ENCODE measurements at regions not wholly inside any gene's neighbourhood (a gene's known extent, or its start where the extent isn't known, plus 50 kb on each side); places are given as distances from the start of the nearest gene placed in this dataset.
"Not testable (repeated sequence)": the region's sequence is repeated elsewhere in the genome, so short reads cannot be mapped to it uniquely, and the experiment has no call there.

GRCh38 chr21:16215193-16215592, 485.4 kb downstream of the USP25 start:
- Histone ChIP-seq H3K9ac (ENCODE audit: insufficient read length) (no peak overlapping the region), H3K9me3 (ENCODE audit: low read depth, low read length) (no peaks in the 10 kb centered on the region), H3K36me3 (ENCODE audit: insufficient read depth, low read length) (peaks cover 4% of the 10 kb centered on the region), H3K4me3 (no peak overlapping the region), H3K27ac (no peak overlapping the region)
- TF ChIP-seq POLR2AphosphoS5 (IDR thresholded peaks at IDR 0.05; ENCODE audit: borderline replicate concordance, low read depth, low read length) (no peak), FOXP2 (optimal IDR thresholded peaks at IDR 0.05; ENCODE audit: control extremely low read depth, extremely low read length, insufficient read depth) (no peak), EZH2 (IDR thresholded peaks at IDR 0.05) (no peak)
- DNase-seq (ENCODE audit: low read depth, low spot score), result no peak

DNA sequence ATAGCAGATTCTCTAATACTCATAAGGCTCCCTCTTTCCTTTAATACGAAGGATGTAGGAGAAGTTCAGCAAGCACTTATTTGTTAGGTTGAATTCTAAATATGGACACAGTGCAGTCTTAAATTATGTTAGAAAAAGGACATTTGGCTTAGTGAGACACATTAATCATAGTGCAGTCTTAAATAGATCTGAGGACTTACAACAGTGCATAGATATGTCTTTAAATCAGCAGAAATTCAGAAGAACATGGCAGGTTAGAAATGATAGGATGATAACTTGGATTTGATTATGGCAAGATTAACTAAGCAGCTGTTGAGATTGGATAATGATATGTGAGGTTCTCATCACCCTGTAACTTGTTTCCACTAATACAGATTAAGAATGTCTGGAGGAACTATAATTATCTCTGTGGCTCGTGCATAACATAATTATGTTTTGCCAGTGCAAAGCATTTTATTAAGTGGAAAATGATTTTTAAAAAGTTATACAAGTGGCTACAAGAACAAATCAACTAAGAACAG, 485.9 kb downstream of the USP25 start:
- H3K9me3 ChIP-seq (ENCODE audit: low read depth, low read length), result no peaks in the 10 kb centered on the region
- TF ChIP-seq FOXP2 (optimal IDR thresholded peaks at IDR 0.05; ENCODE audit: control extremely low read depth, extremely low read length, insufficient read depth) (no peak), POLR2AphosphoS5 (IDR thresholded peaks at IDR 0.05; ENCODE audit: borderline replicate concordance, low read depth, low read length) (no peak), EZH2 (IDR thresholded peaks at IDR 0.05) (no peak)

DNA sequence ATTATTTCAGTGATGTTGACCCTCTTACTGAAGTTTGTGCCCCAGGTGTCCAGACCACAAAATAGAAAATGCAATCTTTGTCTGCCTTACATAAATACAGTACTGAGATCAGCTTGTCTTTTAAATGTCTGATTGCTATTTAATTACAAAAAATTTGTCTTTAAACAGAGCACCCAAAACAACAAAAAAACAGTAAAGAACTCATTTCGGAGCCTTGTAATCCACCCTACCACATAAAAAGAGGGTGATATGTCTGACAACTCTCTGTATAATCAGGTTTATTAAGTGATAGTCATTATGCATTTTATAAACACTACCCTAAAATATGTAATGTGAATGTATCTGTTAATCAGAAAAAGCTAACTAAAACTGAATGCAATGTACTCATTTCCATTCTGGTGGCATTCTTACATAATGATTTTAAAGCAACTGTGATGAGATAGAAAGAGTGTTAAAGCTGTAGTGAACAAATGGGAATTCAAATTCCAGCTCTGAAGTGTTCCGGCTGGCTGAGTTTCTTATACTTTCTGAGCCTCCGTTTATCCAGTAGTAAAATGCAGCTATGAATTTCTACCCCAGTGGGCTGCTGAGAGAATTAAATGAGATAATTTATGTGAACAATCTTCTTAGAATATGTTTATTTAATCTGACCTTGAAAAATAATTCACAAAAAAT, 486.6 kb downstream of the USP25 start:
- Histone ChIP-seq H3K36me3 (ENCODE audit: insufficient read depth, low read length) (peaks cover 7% of the 10 kb centered on the region), H3K9me3 (ENCODE audit: low read depth, low read length) (no peaks in the 10 kb centered on the region), H3K9ac (ENCODE audit: insufficient read length) (no peak overlapping the region), H3K27ac (no peak overlapping the region), H3K4me3 (no peak overlapping the region)
- no peak for DNase-seq (ENCODE audit: low read depth, low spot score)
- TF ChIP-seq EZH2 (IDR thresholded peaks at IDR 0.05) (no peak), POLR2AphosphoS5 (IDR thresholded peaks at IDR 0.05; ENCODE audit: borderline replicate concordance, low read depth, low read length) (no peak), FOXP2 (optimal IDR thresholded peaks at IDR 0.05; ENCODE audit: control extremely low read depth, extremely low read length, insufficient read depth) (no peak)

More for the DNA sequence above, 485.9 kb downstream of the USP25 start:
- no peak overlapping the region for H3K9ac ChIP-seq (ENCODE audit: insufficient read length)
- H3K36me3 ChIP-seq (ENCODE audit: insufficient read depth, low read length), result peaks cover 7% of the 10 kb centered on the region
- DNase-seq (ENCODE audit: low read depth, low spot score), result no peak
- no peak overlapping the region for H3K27ac ChIP-seq
- no peak overlapping the region for H3K4me3 ChIP-seq

DNA sequence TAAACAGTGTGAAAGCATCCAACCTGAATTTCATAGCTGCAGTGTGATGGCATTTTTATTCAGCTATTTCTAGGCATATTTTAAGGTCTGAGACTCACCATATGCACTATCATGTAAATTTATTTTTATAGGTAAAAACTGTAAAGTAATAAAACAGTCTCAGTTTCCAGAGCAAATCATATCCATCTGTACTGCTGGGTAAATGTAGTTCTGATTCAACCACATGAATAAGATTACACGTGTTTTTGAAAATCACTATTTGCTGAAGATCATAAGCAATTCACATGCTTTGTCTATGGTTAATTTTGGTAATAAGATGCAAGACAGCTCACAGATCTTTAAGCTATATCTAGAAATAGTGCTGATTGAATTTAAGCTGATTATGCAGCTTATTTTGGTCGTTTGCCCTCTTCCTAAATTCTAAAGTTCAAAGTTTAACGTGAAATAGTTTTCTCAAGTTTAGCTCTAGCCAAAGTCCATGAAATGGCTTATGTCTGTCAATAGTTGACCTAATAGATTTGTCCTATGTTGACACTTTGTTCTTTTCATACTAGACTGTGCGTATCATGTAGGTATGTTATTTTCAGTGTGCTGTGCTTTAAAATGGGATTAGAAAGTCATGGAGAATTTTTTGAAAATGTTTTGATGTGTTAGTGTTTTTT, 489.0 kb downstream of the USP25 start:
- H3K9ac ChIP-seq (ENCODE audit: insufficient read length), result no peak overlapping the region
- H3K27ac ChIP-seq, result no peak overlapping the region
- peaks cover 11% of the 10 kb centered on the region for H3K36me3 ChIP-seq (ENCODE audit: insufficient read depth, low read length)
- DNase-seq (ENCODE audit: low read depth, low spot score), result no peak
- TF ChIP-seq POLR2AphosphoS5 (IDR thresholded peaks at IDR 0.05; ENCODE audit: borderline replicate concordance, low read depth, low read length) (no peak), EZH2 (IDR thresholded peaks at IDR 0.05) (no peak), FOXP2 (optimal IDR thresholded peaks at IDR 0.05; ENCODE audit: control extremely low read depth, extremely low read length, insufficient read depth) (no peak)
- H3K4me3 ChIP-seq, result no peak overlapping the region
- H3K9me3 ChIP-seq (ENCODE audit: low read depth, low read length), result no peaks in the 10 kb centered on the region

- H3K4me3 ChIP-seq; H3K9ac ChIP-seq (ENCODE audit: insufficient read length); H3K9me3 ChIP-seq (ENCODE audit: low read depth, low read length); DNase-seq (ENCODE audit: low read depth, low spot score); H3K27ac ChIP-seq; H3K36me3 ChIP-seq (ENCODE audit: insufficient read depth, low read length): not testable (repeated sequence)
Measured at GRCh38 chr21:16224756-16225155, 495.0 kb downstream of the USP25 start.

DNA sequence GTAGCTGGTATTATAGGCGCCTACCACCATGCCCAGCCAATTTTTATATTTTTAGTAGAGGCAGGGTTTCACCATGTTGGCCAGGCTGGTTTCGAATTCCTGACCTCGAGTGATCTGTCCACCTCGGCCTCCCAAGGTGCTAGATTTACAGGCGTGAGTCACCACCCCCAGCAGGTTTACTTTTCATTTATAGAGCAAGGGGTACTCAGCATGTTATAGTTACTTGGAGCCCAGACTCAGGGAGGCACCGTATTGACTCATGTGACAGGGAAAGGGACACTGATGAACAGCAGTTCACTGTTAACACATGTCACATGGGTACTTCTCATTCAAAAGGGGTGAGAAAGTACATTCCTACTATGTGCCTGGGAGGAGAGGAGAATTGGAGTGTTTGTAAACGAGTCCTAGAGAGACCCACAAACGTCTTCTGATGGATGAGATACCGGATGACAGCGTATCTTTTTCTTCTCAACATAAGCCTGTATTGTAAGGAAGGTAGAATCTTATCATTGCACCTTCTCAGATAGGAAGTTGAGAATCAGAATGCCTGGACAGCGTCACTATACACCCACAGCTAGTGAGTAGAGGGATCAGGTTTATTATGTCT, 510.0 kb downstream of the USP25 start:
- no peak for DNase-seq (ENCODE audit: low read depth, low spot score)
- Histone ChIP-seq H3K9me3 (ENCODE audit: low read depth, low read length) (no peaks in the 10 kb centered on the region), H3K4me3 (no peak overlapping the region), H3K27ac (no peak overlapping the region), H3K9ac (ENCODE audit: insufficient read length) (no peak overlapping the region), H3K36me3 (ENCODE audit: insufficient read depth, low read length) (no peaks in the 10 kb centered on the region)
- TF ChIP-seq FOXP2 (optimal IDR thresholded peaks at IDR 0.05; ENCODE audit: control extremely low read depth, extremely low read length, insufficient read depth) (no peak), EZH2 (IDR thresholded peaks at IDR 0.05) (no peak), POLR2AphosphoS5 (IDR thresholded peaks at IDR 0.05; ENCODE audit: borderline replicate concordance, low read depth, low read length) (no peak)

- TF ChIP-seq FOXP2 (optimal IDR thresholded peaks at IDR 0.05; ENCODE audit: control extremely low read depth, extremely low read length, insufficient read depth), result no peak
- no peak for TF ChIP-seq EZH2 (IDR thresholded peaks at IDR 0.05)
- no peak for TF ChIP-seq POLR2AphosphoS5 (IDR thresholded peaks at IDR 0.05; ENCODE audit: borderline replicate concordance, low read depth, low read length)
- no peak overlapping the region for H3K9ac ChIP-seq (ENCODE audit: insufficient read length)
- no peak overlapping the region for H3K4me3 ChIP-seq
- no peaks in the 10 kb centered on the region; the same call in 1 of the 2 replicates for H3K9me3 ChIP-seq (ENCODE audit: low read depth, low read length)
- no peak for DNase-seq (ENCODE audit: low read depth, low spot score)
- H3K27ac ChIP-seq, result no peak overlapping the region
- peaks cover 6% of the 10 kb centered on the region; the same call in 1 of the 2 replicates for H3K36me3 ChIP-seq (ENCODE audit: insufficient read depth, low read length)
Measured at GRCh38 chr21:16241016-16241415, 511.2 kb downstream of the USP25 start.

DNA sequence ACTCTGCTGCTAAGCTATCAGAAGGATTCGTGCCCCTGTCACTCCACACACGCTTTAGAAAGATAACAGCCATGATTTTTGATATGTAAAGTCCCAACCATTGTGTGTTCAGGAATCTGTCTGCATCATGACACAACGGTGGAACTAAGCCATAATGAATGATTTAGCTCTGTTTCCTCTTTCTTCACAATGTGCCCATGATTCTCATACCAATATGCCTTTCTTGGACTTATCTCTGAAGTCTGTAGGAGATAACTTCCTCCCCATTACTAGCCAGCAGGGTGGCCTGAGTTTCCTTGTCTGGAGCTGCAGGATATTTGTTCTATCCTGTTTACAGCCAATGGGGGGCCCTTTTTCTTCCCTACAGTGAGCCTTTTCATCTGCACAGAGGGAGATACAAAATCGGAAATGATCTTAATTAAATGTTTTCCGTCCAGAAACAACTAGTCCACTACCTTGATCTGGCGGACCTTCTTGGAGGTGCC, 511.7 kb downstream of the USP25 start:
- no peak for TF ChIP-seq EZH2 (IDR thresholded peaks at IDR 0.05)
- no peak for TF ChIP-seq POLR2AphosphoS5 (IDR thresholded peaks at IDR 0.05; ENCODE audit: borderline replicate concordance, low read depth, low read length)
- no peak for TF ChIP-seq FOXP2 (optimal IDR thresholded peaks at IDR 0.05; ENCODE audit: control extremely low read depth, extremely low read length, insufficient read depth)
- Histone ChIP-seq H3K9ac (ENCODE audit: insufficient read length) (no peak overlapping the region), H3K27ac (no peak overlapping the region), H3K36me3 (ENCODE audit: insufficient read depth, low read length) (peaks cover 7% of the 10 kb centered on the region; the same call in 1 of the 2 replicates), H3K9me3 (ENCODE audit: low read depth, low read length) (no peaks in the 10 kb centered on the region; the same call in 1 of the 2 replicates), H3K4me3 (no peak overlapping the region)
- no peak for DNase-seq (ENCODE audit: low read depth, low spot score)

All from SK-N-MC (cell line).